Retinal pigment epithelial cell (primary cell): ENCODE measurements at regions not wholly inside any gene's neighbourhood (a gene's known extent, or its start where the extent isn't known, plus 50 kb on each side); places are given as distances from the start of the nearest gene placed in this dataset.
"Not testable (repeated sequence)": the region's sequence is repeated elsewhere in the genome, so short reads cannot be mapped to it uniquely, and the experiment has no call there.

Experiments used
- DNase-seq: peaks from one replicate; pipeline ENCODE4 v3.0.0-alpha.2; 2010; ENCODE audit warnings: low read depth
- H3K4me3 ChIP-seq: 2 replicates; pipeline ENCODE4 v1.5.1; 2011; ENCODE audit warnings: mild to moderate bottlenecking, low read length, control low read depth, moderate library complexity
- CTCF ChIP-seq: conservative IDR thresholded peaks from 2 replicates; pipeline ENCODE4 v1.5.1; 2011; ENCODE audit warnings: low read depth, low read length, control low read depth, inconsistent platforms

GRCh38 chr1:101366513-101367215 lies 129.8 kb downstream of the S1PR1 start:
- no peak for TF ChIP-seq CTCF
- H3K4me3 ChIP-seq = no peak overlapping the region
- DNase-seq = no peak

GRCh38 chr1:101367630-101368029 lies 130.8 kb downstream of the S1PR1 start:
- no peak overlapping the region for H3K4me3 ChIP-seq
- TF ChIP-seq CTCF = no peak
- DNase-seq = no peak

- no peak for TF ChIP-seq CTCF
- DNase-seq = no peak
- H3K4me3 ChIP-seq = no peak overlapping the region
Observed at GRCh38 chr1:101370488-101370887, 133.7 kb downstream of the S1PR1 start.

- no peak overlapping the region for H3K4me3 ChIP-seq
- no peak for TF ChIP-seq CTCF
- DNase-seq = peak; percentile 45
Observed at GRCh38 chr1:101371259-101371658, 134.4 kb downstream of the S1PR1 start.

- no peak for TF ChIP-seq CTCF
- H3K4me3 ChIP-seq = no peak overlapping the region
Observed at GRCh38 chr1:101373570-101373969, 136.8 kb downstream of the S1PR1 start.

GRCh38 chr1:101375448-101375847 lies 138.6 kb downstream of the S1PR1 start:
- peak; percentile 46 for DNase-seq

More at GRCh38 chr1:101373570-101373969, 136.8 kb downstream of the S1PR1 start:
- no peak for DNase-seq

GRCh38 chr1:101376121-101377083 lies 139.6 kb downstream of the S1PR1 start:
- no peak for TF ChIP-seq CTCF
- DNase-seq = peak; percentile 96
- no peak overlapping the region for H3K4me3 ChIP-seq

More at GRCh38 chr1:101375448-101375847, 138.6 kb downstream of the S1PR1 start:
- H3K4me3 ChIP-seq = not testable (repeated sequence)
